HG03460 (cell line): ENCODE measurements at regions not wholly inside any gene's neighbourhood (a gene's known extent, or its start where the extent isn't known, plus 50 kb on each side); places are given as distances from the start of the nearest gene placed in this dataset.

Experiments used
- ATAC-seq: cut with Tn5 transposase; IDR thresholded peaks from one replicate; pipeline ENCODE4 v1.9.1; 2021; ENCODE audit not compliant: unreplicated experiment

GRCh38 chr2:144163592-144163991, 356.3 kb downstream of the ZEB2 start:
- ATAC-seq: no peak

GRCh38 chr2:144162652-144163051, 357.3 kb downstream of the ZEB2 start:
- ATAC-seq: no peak

- ATAC-seq: no peak
Observed at GRCh38 chr2:144161061-144161460, 358.9 kb downstream of the ZEB2 start.

- ATAC-seq: no peak
Observed at GRCh38 chr2:144159240-144159639, 360.7 kb downstream of the ZEB2 start.

- ATAC-seq: no peak
Observed at GRCh38 chr2:144158096-144158495, 361.8 kb downstream of the ZEB2 start.

GRCh38 chr2:144156736-144157640, 362.9 kb downstream of the ZEB2 start:
- no peak for ATAC-seq

- no peak for ATAC-seq
Observed at GRCh38 chr2:144154205-144154604, 365.7 kb downstream of the ZEB2 start.

GRCh38 chr2:144152817-144153271, 367.1 kb downstream of the ZEB2 start:
- no peak for ATAC-seq

- ATAC-seq: no peak
Observed at GRCh38 chr2:144151851-144152250, 368.1 kb downstream of the ZEB2 start.

- no peak for ATAC-seq
Observed at GRCh38 chr2:144151405-144151804, 368.5 kb downstream of the ZEB2 start.

- ATAC-seq: no peak
Observed at GRCh38 chr2:144147356-144147755, 372.6 kb downstream of the ZEB2 start.

- ATAC-seq: no peak
Observed at GRCh38 chr2:144146876-144147275, 373.0 kb downstream of the ZEB2 start.

- ATAC-seq: no peak
Observed at GRCh38 chr2:144146076-144146475, 373.8 kb downstream of the ZEB2 start.

- ATAC-seq: no peak
Observed at GRCh38 chr2:144143294-144144151, 376.4 kb downstream of the ZEB2 start.

GRCh38 chr2:144140891-144141290, 379.0 kb downstream of the ZEB2 start:
- ATAC-seq: no peak

GRCh38 chr2:144137705-144138428, 382.1 kb downstream of the ZEB2 start:
- ATAC-seq: no peak

- no peak for ATAC-seq
Observed at GRCh38 chr2:144137272-144137671, 382.6 kb downstream of the ZEB2 start.

GRCh38 chr2:144136297-144137010, 383.5 kb downstream of the ZEB2 start:
- ATAC-seq: no peak

- no peak for ATAC-seq
Observed at GRCh38 chr2:144133936-144134665, 385.8 kb downstream of the ZEB2 start.

- no peak for ATAC-seq
Observed at GRCh38 chr2:144132357-144132756, 387.6 kb downstream of the ZEB2 start.
